H1 (cell line): ENCODE measurements at regions not wholly inside any gene's neighbourhood (a gene's known extent, or its start where the extent isn't known, plus 50 kb on each side); places are given as distances from the start of the nearest gene placed in this dataset.

ENCODE experiments used
- CTCF ChIA-PET: fragments of 300-600 bp; sonication (Branson Sonifier 250); formaldehyde crosslinking; loops from one replicate; lab custom pipeline; 2021; ENCODE audit not compliant: partially characterized antibody; lab: Charles Lee
- POLR2A ChIA-PET: fragments of 300-600 bp; sonication (Branson Sonifier 250); formaldehyde crosslinking; loops from one replicate; lab custom pipeline; 2021; ENCODE audit warnings: inconsistent platforms; ENCODE audit not compliant: partially characterized antibody; lab: Charles Lee
- DNase-seq, 2 experiments: peaks; one replicate each; pipeline versions ENCODE4 v3.0.0 to v3.0.0-alpha.2; 2010 to 2022; ENCODE audit warnings: low spot score in 2 of 2, low read depth in 1 of 2, mixed read lengths in 1 of 2
- FAIRE-seq: peaks from 2 replicates; lab custom pipeline; 2011; peaks lifted over from hg19 to GRCh38; lab: Jason Lieb, UNC
- H2AFZ ChIP-seq: 2 replicates; pipeline ENCODE4 v1.8.1; 2012; ENCODE audit warnings: low read length, inconsistent platforms
- H2AK5ac ChIP-seq: 2 replicates; pipeline ENCODE4 v1.6.1; 2013; ENCODE audit warnings: low read depth, low read length
- H2BK120ac ChIP-seq: replicated peaks from 2 replicates; pipeline ENCODE3; 2013; ENCODE audit warnings: low read depth, low read length, inconsistent platforms
- H2BK12ac ChIP-seq: 2 replicates; pipeline ENCODE4 v1.6.1; 2013; ENCODE audit warnings: low read depth, low read length
- H2BK15ac ChIP-seq: 2 replicates; pipeline ENCODE4 v1.6.1; 2013; ENCODE audit warnings: low read length
- H2BK20ac ChIP-seq: 2 replicates; pipeline ENCODE4 v1.6.1; 2013; ENCODE audit warnings: low read length
- H2BK5ac ChIP-seq: 2 replicates; pipeline ENCODE4 v1.6.1; 2013; ENCODE audit warnings: low read depth, low read length
- H3K14ac ChIP-seq: 2 replicates; pipeline ENCODE4 v1.6.1; 2013; ENCODE audit warnings: inconsistent platforms; ENCODE audit not compliant: insufficient read length
- H3K18ac ChIP-seq: 2 replicates; pipeline ENCODE4 v1.6.1; 2013; ENCODE audit warnings: low read length; ENCODE audit errors: extremely low read depth
- H3K23ac ChIP-seq: 2 replicates; pipeline ENCODE4 v1.6.1; 2013; ENCODE audit warnings: inconsistent platforms; ENCODE audit not compliant: insufficient read length
- H3K23me2 ChIP-seq: 2 replicates; pipeline ENCODE4 v1.6.1; 2013; ENCODE audit warnings: low read depth, low read length
- H3K27ac ChIP-seq: 2 replicates; pipeline ENCODE4 v1.6.1; 2011; ENCODE audit warnings: low read depth, low read length, inconsistent platforms
- H3K27me3 ChIP-seq, 4 experiments: replicated peaks in 1 of 4; 1 replicate in 1 of 4; 2 replicates in 3 of 4; pipeline versions ENCODE4 v1.6.1 to v1.8.1; 2011 to 2013; ENCODE audit warnings: low read length in 3 of 4, mild to moderate bottlenecking in 3 of 4, inconsistent platforms in 2 of 4, mixed read lengths in 2 of 4, moderate library complexity in 1 of 4; ENCODE audit not compliant: control insufficient read depth in 3 of 4, insufficient read depth in 3 of 4; ENCODE audit errors: extremely low read depth in 1 of 4
- H3K36me3 ChIP-seq, 4 experiments: 2 replicates each; pipeline versions ENCODE4 v1.6.1 to v1.8.1; 2011 to 2013; ENCODE audit warnings: mild to moderate bottlenecking in 4 of 4, low read length in 3 of 4, moderate library complexity in 2 of 4, control low read depth in 1 of 4, inconsistent platforms in 1 of 4; ENCODE audit not compliant: insufficient read depth in 4 of 4, control insufficient read depth in 2 of 4
- H3K4ac ChIP-seq: replicated peaks from 2 replicates; pipeline ENCODE3; 2013; ENCODE audit warnings: low read length, low read depth, mixed read lengths, inconsistent platforms; ENCODE audit not compliant: insufficient read length
- H3K4me1 ChIP-seq, 4 experiments: replicated peaks in 1 of 4; 1 replicate in 1 of 4; 2 replicates in 3 of 4; pipeline versions ENCODE4 v1.6.1 to v1.8.1; 2011 to 2013; ENCODE audit warnings: low read length in 3 of 4, inconsistent platforms in 2 of 4, mixed read lengths in 1 of 4; ENCODE audit not compliant: insufficient read depth in 4 of 4, control insufficient read depth in 3 of 4
- H3K4me2 ChIP-seq, 2 experiments: 2 replicates each; pipeline versions ENCODE4 v1.6.1 to v1.8.1; 2011 to 2013; ENCODE audit warnings: low read depth in 2 of 2, low read length in 2 of 2, control low read depth in 1 of 2, inconsistent platforms in 1 of 2, mild to moderate bottlenecking in 1 of 2; ENCODE audit not compliant: insufficient read depth in 1 of 2
- H3K4me3 ChIP-seq, 4 experiments: fragments of 200-600, 300-600 bp in 1 of 4; sonication (generic), shearing (Covaris generic), sonication (Bioruptor Twin) in 1 of 4; 2 replicates each; pipeline versions ENCODE4 v1.5.1 to v1.8.1; 2011 to 2016; ENCODE audit warnings: low read length in 4 of 4, low read depth in 3 of 4, control low read depth in 2 of 4, inconsistent platforms in 2 of 4, mild to moderate bottlenecking in 2 of 4, mixed read lengths in 1 of 4, moderate library complexity in 1 of 4; ENCODE audit not compliant: insufficient read depth in 2 of 4; ENCODE audit errors: extremely low read depth in 1 of 4
- H3K56ac ChIP-seq: replicated peaks from 2 replicates; pipeline ENCODE3; 2013; ENCODE audit warnings: low read depth, mild to moderate bottlenecking, mixed read lengths, low read length, inconsistent platforms; ENCODE audit not compliant: insufficient read length
- H3K79me1 ChIP-seq: 2 replicates; pipeline ENCODE4 v1.6.1; 2013; ENCODE audit warnings: low read depth, low read length, control low read depth
- H3K79me2 ChIP-seq, 2 experiments: 2 replicates each; pipeline versions ENCODE4 v1.6.1 to v1.8.1; 2012 to 2013; ENCODE audit warnings: low read length in 2 of 2, mild to moderate bottlenecking in 2 of 2, inconsistent platforms in 1 of 2; ENCODE audit not compliant: insufficient read depth in 2 of 2, control insufficient read depth in 1 of 2
- H3K9ac ChIP-seq, 4 experiments: replicated peaks in 1 of 4; 1 replicate in 1 of 4; 2 replicates in 3 of 4; pipeline versions ENCODE4 v1.6.1 to v1.8.1; 2011 to 2013; ENCODE audit warnings: low read depth in 3 of 4, low read length in 3 of 4, control low read depth in 2 of 4, mild to moderate bottlenecking in 2 of 4, moderate library complexity in 2 of 4, inconsistent platforms in 1 of 4; ENCODE audit errors: extremely low read depth in 1 of 4
- H3K9me3 ChIP-seq, 2 experiments: 2 replicates each; pipeline versions ENCODE4 v1.6.1 to v1.8.1; 2012 to 2013; ENCODE audit warnings: mild to moderate bottlenecking in 2 of 2, moderate library complexity in 2 of 2, control low read depth in 1 of 2, inconsistent platforms in 1 of 2, low read depth in 1 of 2, low read length in 1 of 2, mixed read lengths in 1 of 2; ENCODE audit not compliant: insufficient read depth in 2 of 2
- H4K20me1 ChIP-seq, 2 experiments: replicated peaks in 1 of 2; 2 replicates each; pipeline versions ENCODE3 to v1.8.1; 2011 to 2013; ENCODE audit warnings: inconsistent platforms in 2 of 2, low read length in 2 of 2, mild to moderate bottlenecking in 1 of 2; ENCODE audit not compliant: insufficient read depth in 2 of 2, control insufficient read depth in 1 of 2
- H4K5ac ChIP-seq: 2 replicates; pipeline ENCODE4 v1.6.1; 2013; ENCODE audit warnings: low read length, low read depth, mixed read lengths, inconsistent platforms; ENCODE audit not compliant: insufficient read length
- H4K8ac ChIP-seq: 2 replicates; pipeline ENCODE4 v1.8.0; 2013; ENCODE audit warnings: mild to moderate bottlenecking, moderate library complexity, low read length, inconsistent platforms; ENCODE audit not compliant: insufficient read depth; ENCODE audit errors: extremely low read depth
- H4K91ac ChIP-seq: replicated peaks from 2 replicates; pipeline ENCODE3; 2013; ENCODE audit warnings: low read length, mixed read lengths, inconsistent platforms; ENCODE audit not compliant: insufficient read length
- CBX5 ChIP-seq: fragments of 300-800, 300-1000 bp; sonication (generic); IDR thresholded peaks from 2 replicates; pipeline ENCODE4 v1.7.1; 2016; ENCODE audit warnings: antibody characterized with exemption, low read length, low read depth
- E2F6 ChIP-seq: IDR thresholded peaks from 2 replicates; pipeline ENCODE4 v1.6.1; 2012; ENCODE audit warnings: inconsistent platforms
- EGR1 ChIP-seq: IDR thresholded peaks from 2 replicates; pipeline ENCODE4 v1.6.1; 2011; ENCODE audit warnings: low read depth, low read length, borderline replicate concordance
- EZH2 ChIP-seq: fragments of 200-600 bp; sonication (generic); IDR thresholded peaks from 2 replicates; pipeline ENCODE4 v1.7.1; 2012; ENCODE audit warnings: low read depth, mild to moderate bottlenecking, moderate library complexity, low read length, inconsistent platforms; ENCODE audit not compliant: severe bottlenecking
- HDAC6 ChIP-seq: IDR thresholded peaks from one replicate; pipeline ENCODE4 v1.7.1; 2012; ENCODE audit warnings: low read depth, mild to moderate bottlenecking, inconsistent platforms, low read length, moderate library complexity
- MAX ChIP-seq: IDR thresholded peaks from 2 replicates; pipeline ENCODE4 v1.6.1; 2012; ENCODE audit warnings: inconsistent platforms
- NANOG ChIP-seq: IDR thresholded peaks from 2 replicates; pipeline ENCODE4 v1.6.1; 2011; ENCODE audit warnings: low read length, low read depth, mild to moderate bottlenecking, inconsistent platforms; ENCODE audit not compliant: insufficient read depth, poor library complexity, severe bottlenecking
- NRF1 ChIP-seq: IDR thresholded peaks from 2 replicates; pipeline ENCODE4 v1.6.1; 2011; ENCODE audit warnings: mild to moderate bottlenecking, low read depth, low read length, improper control_type of control experiment
- RAD21 ChIP-seq, 2 experiments: IDR thresholded peaks in 1 of 2; conservative IDR thresholded peaks in 1 of 2; 2 replicates each; pipeline ENCODE4 v1.6.1; 2011; ENCODE audit warnings: low read depth in 2 of 2, low read length in 2 of 2, improper control_type of control experiment in 1 of 2, inconsistent platforms in 1 of 2, mild to moderate bottlenecking in 1 of 2, moderate library complexity in 1 of 2
- SIX5 ChIP-seq: IDR thresholded peaks from 2 replicates; pipeline ENCODE4 v1.6.1; 2011; ENCODE audit warnings: mild to moderate bottlenecking, low read depth, low read length
- SP2 ChIP-seq: IDR thresholded peaks from 2 replicates; pipeline ENCODE4 v1.6.1; 2012; ENCODE audit warnings: mild to moderate bottlenecking, low read length, inconsistent platforms
- SRF ChIP-seq: IDR thresholded peaks from 2 replicates; pipeline ENCODE4 v1.6.1; 2011; ENCODE audit warnings: mild to moderate bottlenecking, low read depth, low read length, moderate library complexity
- SUZ12 ChIP-seq: fragments of 200-600 bp; sonication (generic); IDR thresholded peaks from 2 replicates; pipeline ENCODE4 v1.6.1; 2012; ENCODE audit warnings: mild to moderate bottlenecking, inconsistent platforms, low read length, moderate library complexity, mixed read lengths
- WGBS, 2 experiments: shearing (Covaris generic) in 1 of 2; methylation state at CpG; one replicate each; pipeline versions ENCODE4 v1.1.6 to v1.1.7; 2013 to 2015; ENCODE audit warnings: low lambda C conversion rate in 2 of 2, mixed read lengths in 2 of 2, inconsistent platforms in 1 of 2, low coverage in 1 of 2, missing lambda C conversion rate in 1 of 2; ENCODE audit not compliant: insufficient replicate concordance in 2 of 2, insufficient coverage in 1 of 2, insufficient read length in 1 of 2; ENCODE audit errors: extremely low coverage in 1 of 2, missing lambda C conversion rate in 1 of 2; 5-methylcytosine and 5-hydroxymethylcytosine counted together

- CTCF ChIA-PET: interaction anchor here (0.6 to 1.0 kb wide), 2 partner anchors 38 to 348 kb away, joined by 4 to 5 read pairs; no protein-coding TSS in a partner anchor
- Histone ChIP-seq H2AFZ (no peak overlapping the region), H3K4me3 (no peak overlapping the region), H3K79me2 (no peaks in the 10 kb centered on the region), H3K27ac (no peak overlapping the region), H2BK120ac (no peak overlapping the region), H3K4me1 (no peaks in the 10 kb centered on the region; a peak in 1 of 7 replicates), H3K23ac (no peak overlapping the region), H2BK12ac (no peak overlapping the region), H3K27me3 (no peaks in the 10 kb centered on the region; a peak in 4 of 7 replicates)
- TF ChIP-seq SP2 (no peak), SIX5 (no peak), SRF (no peak), HDAC6 (no peak), NANOG (no peak), EGR1 (no peak), EZH2 (no peak), RAD21 (IDR thresholded peaks at IDR 0.05 in 1 of 2, conservative IDR thresholded peaks at IDR 0.05 in 1 of 2; ENCODE audit: low read depth in 2 of 2, low read length in 2 of 2) (no peak), MAX (no peak), NRF1 (no peak), E2F6 (no peak), SUZ12 (no peak), CBX5 (no peak)
- TF ChIP-seq, all 59 proteins: peak for 0
- Histone ChIP-seq H4K20me1 (peaks cover 0 to 1% of the 10 kb centered on the region in 2 experiments), H2BK5ac (no peak overlapping the region), H3K23me2 (no peaks in the 10 kb centered on the region), H2BK20ac (no peak overlapping the region), H3K36me3 (no peaks in the 10 kb centered on the region), H3K4ac (no peak overlapping the region), H3K14ac (no peak overlapping the region), H4K5ac (no peak overlapping the region), H3K9me3 (no peaks in the 10 kb centered on the region), H3K4me2 (no peak overlapping the region), H2AK5ac (no peak overlapping the region), H4K91ac (no peak overlapping the region), H3K9ac (no peak overlapping the region), H4K8ac (no peak overlapping the region), H2BK15ac (no peak overlapping the region), H3K18ac (no peak overlapping the region), H3K79me1 (no peaks in the 10 kb centered on the region), H3K56ac (no peak overlapping the region)
- WGBS, 2 experiments: 86% methylated on average over 4 of the region's 4 CpGs; no CpG with 5 or more reads in 1 of the 2 experiments
- FAIRE-seq: no peak
- POLR2A ChIA-PET: interaction anchor here (0.7 kb wide), 1 partner anchor 9 kb away, joined by 3 read pairs; no protein-coding TSS in a partner anchor
- no peak for DNase-seq
Measured at GRCh38 chr10:79012567-79012966, 56.2 kb upstream of the ZMIZ1 start.
